Fibroblast of lung (primary cell): ENCODE measurements at regions not wholly inside any gene's neighbourhood (a gene's known extent, or its start where the extent isn't known, plus 50 kb on each side); places are given as distances from the start of the nearest gene placed in this dataset.

ENCODE experiments used
- DNase-seq, 2 donors: peaks; one replicate each; pipeline versions ENCODE4 v3.0.0 to v3.0.0-alpha.2; 2010; ENCODE audit warnings: low read depth in 2 of 2
- H2AFZ ChIP-seq: 2 replicates; pipeline ENCODE4 v1.5.1; 2012; ENCODE audit warnings: low read length, control low read depth, inconsistent platforms
- H3K27ac ChIP-seq: 2 replicates; pipeline ENCODE4 v1.5.1; 2011; ENCODE audit warnings: low read length, control low read depth; ENCODE audit not compliant: insufficient read depth
- H3K27me3 ChIP-seq: 2 replicates; pipeline ENCODE4 v1.5.1; 2011; ENCODE audit warnings: mild to moderate bottlenecking, low read length; ENCODE audit not compliant: control insufficient read depth, insufficient read depth
- H3K36me3 ChIP-seq: 2 replicates; pipeline ENCODE4 v1.5.1; 2011; ENCODE audit warnings: low read length; ENCODE audit not compliant: control insufficient read depth, insufficient read depth
- H3K4me1 ChIP-seq: 2 replicates; pipeline ENCODE4 v1.5.1; 2011; ENCODE audit warnings: low read length; ENCODE audit not compliant: control insufficient read depth, insufficient read depth; ENCODE audit errors: extremely low read depth
- H3K4me2 ChIP-seq: 2 replicates; pipeline ENCODE4 v1.5.1; 2011; ENCODE audit warnings: low read length, control low read depth; ENCODE audit not compliant: insufficient read depth; ENCODE audit errors: extremely low read depth
- H3K4me3 ChIP-seq, 4 experiments: fragments of 200-600 bp in 1 of 4; sonication (generic) in 1 of 4; replicated peaks in 1 of 4; 2 replicates each; pipeline ENCODE4 v1.5.1; 2011 to 2016; ENCODE audit warnings: low read length in 4 of 4, low read depth in 3 of 4, mild to moderate bottlenecking in 3 of 4, control low read depth in 2 of 4, inconsistent platforms in 1 of 4, mixed read lengths in 1 of 4; ENCODE audit not compliant: insufficient read depth in 1 of 4; ENCODE audit errors: control extremely low read depth in 1 of 4
- H3K79me2 ChIP-seq: 2 replicates; pipeline ENCODE4 v1.5.1; 2012; ENCODE audit warnings: mild to moderate bottlenecking, low read length, inconsistent platforms; ENCODE audit not compliant: control insufficient read depth, insufficient read depth
- H3K9ac ChIP-seq: 2 replicates; pipeline ENCODE4 v1.5.1; 2011; ENCODE audit warnings: mild to moderate bottlenecking, low read length, control low read depth; ENCODE audit not compliant: insufficient read depth
- H3K9me3 ChIP-seq: 2 replicates; pipeline ENCODE4 v1.5.1; 2012; ENCODE audit warnings: low read depth, low read length; ENCODE audit not compliant: control insufficient read depth, insufficient read depth
- H4K20me1 ChIP-seq: 2 replicates; pipeline ENCODE4 v1.5.1; 2011; ENCODE audit warnings: low read length; ENCODE audit not compliant: control insufficient read depth, insufficient read depth; ENCODE audit errors: extremely low read depth
- CTCF ChIP-seq, 2 donors: IDR thresholded peaks in 1 of 2; conservative IDR thresholded peaks in 1 of 2; 1 replicate in 1 of 2; 2 replicates in 1 of 2; pipeline ENCODE4 v1.5.1; 2011 to 2012; ENCODE audit warnings: low read length in 2 of 2, control low read depth in 1 of 2, inconsistent platforms in 1 of 2, low read depth in 1 of 2, mild to moderate bottlenecking in 1 of 2
- EZH2 ChIP-seq: IDR thresholded peaks from 2 replicates; pipeline ENCODE4 v1.5.1; 2012; ENCODE audit warnings: low read length, control low read depth, mild to moderate bottlenecking; ENCODE audit errors: missing control alignments

GRCh38 chr16:23013484-23013883 lies 135.8 kb downstream of the USP31 start:
- Histone ChIP-seq H3K4me3 (no peak overlapping the region), H3K9me3 (no peaks in the 10 kb centered on the region), H3K27me3 (no peaks in the 10 kb centered on the region), H3K27ac (no peak overlapping the region), H3K36me3 (no peaks in the 10 kb centered on the region), H2AFZ (no peak overlapping the region), H3K4me1 (no peaks in the 10 kb centered on the region), H3K4me2 (no peak overlapping the region), H3K79me2 (no peaks in the 10 kb centered on the region), H4K20me1 (no peaks in the 10 kb centered on the region), H3K9ac (no peak overlapping the region)
- no peak for TF ChIP-seq CTCF (conservative IDR thresholded peaks at IDR 0.05 in 1 of 2, IDR thresholded peaks at IDR 0.05 in 1 of 2; ENCODE audit: low read depth in 1 of 2, low read length in 2 of 2)
- no peak for DNase-seq

DNA sequence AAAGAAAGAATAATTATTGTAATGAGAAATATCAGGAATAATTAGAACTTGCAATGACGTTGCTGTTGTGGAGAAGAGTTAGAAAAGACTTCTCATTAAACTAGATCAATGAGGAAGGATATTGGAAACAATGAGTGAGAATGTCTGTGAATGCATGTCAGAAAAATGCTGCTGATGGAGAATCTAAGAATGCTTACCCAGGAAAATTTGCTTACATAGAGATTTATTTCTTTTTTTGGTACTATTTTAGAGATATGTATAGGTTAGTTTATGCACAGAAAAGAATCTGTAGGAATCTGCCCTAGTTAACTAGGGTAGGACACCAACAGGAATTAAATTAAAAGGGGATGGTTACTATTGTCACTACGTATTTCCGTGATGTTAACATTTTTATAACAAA lies 140.2 kb downstream of the USP31 start:
- H3K36me3 ChIP-seq, result no peaks in the 10 kb centered on the region
- H4K20me1 ChIP-seq, result no peaks in the 10 kb centered on the region
- no peaks in the 10 kb centered on the region for H3K4me1 ChIP-seq
- H3K9ac ChIP-seq, result no peak overlapping the region
- TF ChIP-seq CTCF (conservative IDR thresholded peaks at IDR 0.05 in 1 of 2, IDR thresholded peaks at IDR 0.05 in 1 of 2; ENCODE audit: low read depth in 1 of 2, low read length in 2 of 2) (no peak), EZH2 (no peak)
- no peaks in the 10 kb centered on the region for H3K79me2 ChIP-seq
- no peak for DNase-seq
- H3K4me3 ChIP-seq, result no peak overlapping the region
- no peaks in the 10 kb centered on the region for H3K27me3 ChIP-seq
- no peaks in the 10 kb centered on the region for H3K9me3 ChIP-seq
- no peak overlapping the region for H3K27ac ChIP-seq
- no peak overlapping the region for H3K4me2 ChIP-seq
- no peak overlapping the region for H2AFZ ChIP-seq

DNA sequence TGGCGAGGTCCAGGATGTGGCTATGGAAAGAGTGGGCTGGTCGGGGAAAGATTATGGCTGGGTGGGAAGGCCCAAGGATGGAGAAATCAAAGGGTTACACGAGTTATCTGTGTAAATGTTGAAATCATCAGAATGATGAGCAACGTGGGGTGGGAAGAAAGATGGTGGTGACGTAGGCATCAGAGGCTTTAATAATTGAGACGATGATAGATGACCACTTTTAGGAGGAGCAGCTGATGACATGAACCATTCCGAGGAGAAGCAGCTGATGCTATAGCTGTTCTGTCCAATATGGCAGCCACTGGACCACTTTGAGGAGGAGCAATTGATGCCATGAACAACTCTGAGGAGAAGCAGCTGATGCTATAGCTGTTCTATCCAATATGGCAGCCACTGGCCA lies 141.2 kb downstream of the USP31 start:
- no peaks in the 10 kb centered on the region for H3K27me3 ChIP-seq
- TF ChIP-seq CTCF (conservative IDR thresholded peaks at IDR 0.05 in 1 of 2, IDR thresholded peaks at IDR 0.05 in 1 of 2; ENCODE audit: low read depth in 1 of 2, low read length in 2 of 2) (no peak), EZH2 (no peak)
- H3K4me3 ChIP-seq, result no peak overlapping the region
- no peak overlapping the region for H2AFZ ChIP-seq
- H3K79me2 ChIP-seq, result no peaks in the 10 kb centered on the region
- H4K20me1 ChIP-seq, result no peaks in the 10 kb centered on the region
- DNase-seq, result no peak
- H3K4me2 ChIP-seq, result no peak overlapping the region
- H3K4me1 ChIP-seq, result no peaks in the 10 kb centered on the region
- H3K27ac ChIP-seq, result no peak overlapping the region
- no peaks in the 10 kb centered on the region for H3K36me3 ChIP-seq
- H3K9me3 ChIP-seq, result no peaks in the 10 kb centered on the region
- no peak overlapping the region for H3K9ac ChIP-seq
